HG02870 (cell line): ENCODE measurements at regions not wholly inside any gene's neighbourhood (a gene's known extent, or its start where the extent isn't known, plus 50 kb on each side); places are given as distances from the start of the nearest gene placed in this dataset.
"Not testable (repeated sequence)": the region's sequence is repeated elsewhere in the genome, so short reads cannot be mapped to it uniquely, and the experiment has no call there.

Experiments
- ATAC-seq: cut with Tn5 transposase; IDR thresholded peaks from one replicate; pipeline ENCODE4 v1.9.1; 2021; ENCODE audit warnings: mild to moderate bottlenecking, moderate library complexity; ENCODE audit not compliant: unreplicated experiment

GRCh38 chr11:134659882-134660281 is 247.8 kb upstream of the B3GAT1 start:
- no peak for ATAC-seq

- ATAC-seq, result no peak
These were observed 246.6 kb upstream of the B3GAT1 start for GRCh38 chr11:134658481-134659225.

GRCh38 chr11:134657631-134658030 is 245.6 kb upstream of the B3GAT1 start:
- ATAC-seq, result no peak

GRCh38 chr11:134656861-134657540 is 245.0 kb upstream of the B3GAT1 start:
- ATAC-seq, result no peak

GRCh38 chr11:134656086-134656840 is 244.2 kb upstream of the B3GAT1 start:
- ATAC-seq, result not testable (repeated sequence)

GRCh38 chr11:134655189-134655989 is 243.3 kb upstream of the B3GAT1 start:
- ATAC-seq, result no peak

- ATAC-seq, result no peak
These were observed 242.3 kb upstream of the B3GAT1 start for GRCh38 chr11:134654161-134654915.

GRCh38 chr11:134652586-134653255 is 240.7 kb upstream of the B3GAT1 start:
- ATAC-seq, result no peak

GRCh38 chr11:134647066-134647743 is 235.2 kb upstream of the B3GAT1 start:
- no peak for ATAC-seq

GRCh38 chr11:134646561-134646960 is 234.5 kb upstream of the B3GAT1 start:
- no peak for ATAC-seq

GRCh38 chr11:134645576-134645975 is 233.5 kb upstream of the B3GAT1 start:
- ATAC-seq, result no peak

- ATAC-seq, result no peak
These were observed 232.7 kb upstream of the B3GAT1 start for GRCh38 chr11:134644476-134645456.

GRCh38 chr11:134643115-134644012 is 231.3 kb upstream of the B3GAT1 start:
- no peak for ATAC-seq

GRCh38 chr11:134642206-134642605 is 230.2 kb upstream of the B3GAT1 start:
- no peak for ATAC-seq

- ATAC-seq, result no peak
These were observed 229.2 kb upstream of the B3GAT1 start for GRCh38 chr11:134640971-134641968.

- no peak for ATAC-seq
These were observed 228.5 kb upstream of the B3GAT1 start for GRCh38 chr11:134640536-134640935.
